Transverse colon (tissue), 4 donors: ENCODE measurements at regions not wholly inside any gene's neighbourhood (a gene's known extent, or its start where the extent isn't known, plus 50 kb on each side); places are given as distances from the start of the nearest gene placed in this dataset.

Experiments
- EP300 ChIP-seq: sonication (generic); formaldehyde crosslinking; IDR thresholded peaks from one replicate; pipeline ENCODE4 v1.6.1; 2017; ENCODE audit warnings: antibody characterized with exemption, low read depth
- POLR2A ChIP-seq: fragments of 450-650 bp; IDR thresholded peaks from one replicate; pipeline ENCODE4 v1.6.1; 2016; ENCODE audit warnings: antibody characterized with exemption, mild to moderate bottlenecking, moderate library complexity
- POLR2AphosphoS5 ChIP-seq, 3 donors: sonication (generic); formaldehyde crosslinking; IDR thresholded peaks; one replicate each; pipeline ENCODE4 v1.6.1; 2016; ENCODE audit warnings: antibody characterized with exemption in 3 of 3
- TF ChIP-seq, protein P1 (sequence below), 5 experiments: fragments of 200-600 bp in 3 of 5; fragments of 450-650 bp in 2 of 5; sonication (generic) in 3 of 5; IDR thresholded peaks; 1 replicate in 2 of 5; 2 replicates in 3 of 5; pipeline ENCODE4 v1.5.1; 2016 to 2017; ENCODE audit warnings: antibody characterized with exemption in 5 of 5, inconsistent platforms in 3 of 5, mild to moderate bottlenecking in 2 of 5, moderate library complexity in 1 of 5

DNA sequence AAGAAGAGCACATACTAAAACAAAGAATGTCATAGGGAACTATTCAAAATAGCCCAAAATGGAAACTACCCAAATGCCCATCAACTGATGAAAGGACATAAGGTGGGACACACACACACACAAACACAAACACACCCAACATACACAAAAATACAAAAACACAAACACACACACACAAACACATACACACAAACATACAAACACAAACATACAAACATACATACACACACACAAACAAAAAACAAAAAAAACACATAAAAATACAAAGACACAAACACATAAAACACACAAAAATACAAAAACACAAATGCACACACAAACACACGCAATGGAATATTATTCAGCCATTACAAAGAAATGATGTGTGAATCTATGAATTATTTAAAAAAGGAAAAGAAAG lies 203.6 kb downstream of the ERMARD start:
- TF ChIP-seq, protein P1, sequence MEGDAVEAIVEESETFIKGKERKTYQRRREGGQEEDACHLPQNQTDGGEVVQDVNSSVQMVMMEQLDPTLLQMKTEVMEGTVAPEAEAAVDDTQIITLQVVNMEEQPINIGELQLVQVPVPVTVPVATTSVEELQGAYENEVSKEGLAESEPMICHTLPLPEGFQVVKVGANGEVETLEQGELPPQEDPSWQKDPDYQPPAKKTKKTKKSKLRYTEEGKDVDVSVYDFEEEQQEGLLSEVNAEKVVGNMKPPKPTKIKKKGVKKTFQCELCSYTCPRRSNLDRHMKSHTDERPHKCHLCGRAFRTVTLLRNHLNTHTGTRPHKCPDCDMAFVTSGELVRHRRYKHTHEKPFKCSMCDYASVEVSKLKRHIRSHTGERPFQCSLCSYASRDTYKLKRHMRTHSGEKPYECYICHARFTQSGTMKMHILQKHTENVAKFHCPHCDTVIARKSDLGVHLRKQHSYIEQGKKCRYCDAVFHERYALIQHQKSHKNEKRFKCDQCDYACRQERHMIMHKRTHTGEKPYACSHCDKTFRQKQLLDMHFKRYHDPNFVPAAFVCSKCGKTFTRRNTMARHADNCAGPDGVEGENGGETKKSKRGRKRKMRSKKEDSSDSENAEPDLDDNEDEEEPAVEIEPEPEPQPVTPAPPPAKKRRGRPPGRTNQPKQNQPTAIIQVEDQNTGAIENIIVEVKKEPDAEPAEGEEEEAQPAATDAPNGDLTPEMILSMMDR (IDR thresholded peaks at IDR 0.05), result no peak
- TF ChIP-seq EP300 (no peak), POLR2A (no peak), POLR2AphosphoS5 (IDR thresholded peaks at IDR 0.05) (no peak)
